ENCODE measurements at regions not wholly inside any gene's neighbourhood (a gene's known extent, or its start where the extent isn't known, plus 50 kb on each side); places are given as distances from the start of the nearest gene placed in this dataset.

DNA sequence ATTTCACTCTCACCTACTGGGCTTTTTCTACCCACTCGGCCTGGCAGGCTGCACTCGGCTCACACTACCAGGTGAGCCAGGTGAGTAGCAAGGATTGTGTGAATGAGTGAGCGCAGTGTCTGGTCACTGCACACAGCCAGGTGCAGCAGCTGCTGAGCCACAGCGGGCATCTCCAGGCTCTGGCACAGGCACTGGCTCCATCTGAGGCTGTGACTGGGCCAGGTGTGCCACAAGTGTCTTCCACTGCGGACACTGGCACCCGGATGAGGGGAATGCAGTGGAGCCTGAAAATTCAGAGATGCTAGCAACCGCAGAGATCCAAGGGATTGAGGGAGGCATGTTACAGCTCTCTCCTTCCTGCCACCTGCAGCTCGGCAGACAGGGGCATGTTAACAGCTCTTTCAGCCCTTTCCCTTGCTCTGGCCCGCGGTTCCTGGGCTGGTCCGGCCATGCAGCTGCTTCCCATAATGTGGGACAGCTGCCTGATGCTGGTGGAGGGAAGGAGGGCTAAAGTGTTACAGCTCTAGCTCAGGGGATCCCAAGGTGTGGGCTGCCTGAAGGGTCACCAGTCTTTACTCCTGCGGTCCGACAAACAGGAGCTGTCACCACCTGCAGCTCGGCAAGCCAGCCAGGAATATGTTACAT is 1038.3 kb downstream of the AMY1C start:
- no peak for DNase-seq (ENCODE audit: low spot score)
- H3K4me3 ChIP-seq, result no peak overlapping the region
- H3K27ac ChIP-seq, result no peak overlapping the region
- TF ChIP-seq, protein P1, sequence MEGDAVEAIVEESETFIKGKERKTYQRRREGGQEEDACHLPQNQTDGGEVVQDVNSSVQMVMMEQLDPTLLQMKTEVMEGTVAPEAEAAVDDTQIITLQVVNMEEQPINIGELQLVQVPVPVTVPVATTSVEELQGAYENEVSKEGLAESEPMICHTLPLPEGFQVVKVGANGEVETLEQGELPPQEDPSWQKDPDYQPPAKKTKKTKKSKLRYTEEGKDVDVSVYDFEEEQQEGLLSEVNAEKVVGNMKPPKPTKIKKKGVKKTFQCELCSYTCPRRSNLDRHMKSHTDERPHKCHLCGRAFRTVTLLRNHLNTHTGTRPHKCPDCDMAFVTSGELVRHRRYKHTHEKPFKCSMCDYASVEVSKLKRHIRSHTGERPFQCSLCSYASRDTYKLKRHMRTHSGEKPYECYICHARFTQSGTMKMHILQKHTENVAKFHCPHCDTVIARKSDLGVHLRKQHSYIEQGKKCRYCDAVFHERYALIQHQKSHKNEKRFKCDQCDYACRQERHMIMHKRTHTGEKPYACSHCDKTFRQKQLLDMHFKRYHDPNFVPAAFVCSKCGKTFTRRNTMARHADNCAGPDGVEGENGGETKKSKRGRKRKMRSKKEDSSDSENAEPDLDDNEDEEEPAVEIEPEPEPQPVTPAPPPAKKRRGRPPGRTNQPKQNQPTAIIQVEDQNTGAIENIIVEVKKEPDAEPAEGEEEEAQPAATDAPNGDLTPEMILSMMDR (IDR thresholded peaks at IDR 0.05), result no peak

- TF ChIP-seq, protein P1 (IDR thresholded peaks at IDR 0.05), result no peak
- DNase-seq (ENCODE audit: low spot score), result no peak
- H3K4me3 ChIP-seq, result no peak overlapping the region
- H3K27ac ChIP-seq, result no peak overlapping the region
Measured at GRCh38 chr1:104791030-104791429, 1041.3 kb downstream of the AMY1C start.

DNA sequence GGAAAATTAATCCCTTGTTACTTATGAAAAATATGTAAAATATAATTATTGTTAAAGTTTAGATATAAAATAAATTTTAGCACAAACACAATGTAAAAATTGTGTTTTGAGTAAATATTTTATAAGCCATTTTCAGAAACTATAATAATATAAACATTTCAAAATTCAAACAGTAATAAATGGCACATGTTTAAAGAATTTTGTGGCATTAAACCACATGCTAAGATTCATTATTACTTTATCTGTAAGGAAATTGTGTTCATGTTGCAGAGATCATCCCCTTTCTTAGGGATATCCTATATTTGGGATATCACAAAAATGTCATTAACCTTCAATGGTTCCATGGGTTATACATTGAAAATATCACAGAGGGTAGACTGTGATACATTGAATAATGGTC is 1044.3 kb downstream of the AMY1C start:
- Histone ChIP-seq H3K27ac (no peak overlapping the region), H3K4me3 (no peak overlapping the region)
- TF ChIP-seq, protein P1 (IDR thresholded peaks at IDR 0.05), result no peak
- no peak for DNase-seq (ENCODE audit: low spot score)

DNA sequence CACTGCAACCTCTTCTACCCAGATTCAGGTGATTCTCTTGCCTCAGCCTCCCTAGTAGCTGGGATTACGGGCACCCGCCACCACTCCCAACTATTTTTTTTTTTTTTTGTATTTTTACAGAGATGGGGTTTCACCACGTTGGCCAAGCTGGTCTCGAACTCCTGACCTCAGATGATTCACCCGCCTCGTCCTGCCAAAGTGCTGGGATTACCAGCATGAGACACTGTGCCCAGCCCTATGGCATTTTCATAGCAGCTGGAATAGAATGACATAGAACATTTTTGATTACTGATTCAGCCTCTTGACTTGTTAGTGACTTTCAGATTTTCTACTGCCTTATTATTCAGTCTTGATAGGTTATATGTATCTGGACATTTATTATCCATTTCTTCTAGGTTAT is 1046.2 kb downstream of the AMY1C start:
- no peak for DNase-seq (ENCODE audit: low spot score)
- H3K27ac ChIP-seq, result no peak overlapping the region
- H3K4me3 ChIP-seq, result no peak overlapping the region
- TF ChIP-seq, protein P1 (IDR thresholded peaks at IDR 0.05), result no peak

DNA sequence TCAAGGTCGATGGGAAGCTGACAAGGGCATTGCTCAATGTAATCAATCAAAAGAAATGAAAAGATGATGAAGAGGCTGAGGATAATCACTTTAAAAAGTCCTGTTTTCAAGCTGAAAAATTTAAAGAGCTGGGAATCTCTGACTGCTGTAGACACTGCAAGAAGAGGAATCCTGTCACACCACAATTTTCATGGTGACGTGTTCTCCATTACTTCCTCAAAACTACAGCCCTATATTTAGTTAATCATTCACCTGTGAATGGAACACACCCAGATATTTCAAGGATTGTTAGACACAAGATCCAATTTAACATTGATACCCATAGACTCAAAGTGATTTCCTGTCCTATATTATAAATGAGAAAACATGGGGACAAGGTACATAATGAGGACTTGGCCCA is 1048.3 kb downstream of the AMY1C start:
- no peak overlapping the region for H3K27ac ChIP-seq
- TF ChIP-seq, protein P1 (IDR thresholded peaks at IDR 0.05), result no peak
- H3K4me3 ChIP-seq, result no peak overlapping the region
- no peak for DNase-seq (ENCODE audit: low spot score)

DNA sequence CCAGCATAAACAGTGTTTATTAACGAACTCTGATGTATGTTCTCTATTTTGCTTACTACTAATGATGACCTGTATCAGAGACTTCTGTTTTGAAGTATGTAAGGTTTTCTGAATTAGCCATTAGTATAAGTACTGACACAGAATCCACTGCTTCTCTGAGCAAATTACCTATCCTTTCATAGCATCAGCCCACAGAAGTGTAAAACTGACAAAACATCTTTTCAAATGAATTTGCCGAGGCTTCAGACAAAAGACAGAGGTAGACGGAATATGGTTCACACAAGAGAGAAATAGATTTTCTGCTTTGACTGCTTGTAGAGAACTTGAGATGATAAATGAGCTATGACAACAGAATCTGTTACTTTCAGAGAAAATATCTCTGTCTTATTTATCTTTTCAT is 1051.6 kb downstream of the AMY1C start:
- TF ChIP-seq, protein P1 (IDR thresholded peaks at IDR 0.05), result no peak
- DNase-seq (ENCODE audit: low spot score), result no peak
- Histone ChIP-seq H3K4me3 (no peak overlapping the region), H3K27ac (no peak overlapping the region)

- Histone ChIP-seq H3K4me3 (no peak overlapping the region), H3K27ac (no peak overlapping the region)
- TF ChIP-seq, protein P1 (IDR thresholded peaks at IDR 0.05), result no peak
- DNase-seq (ENCODE audit: low spot score), result no peak
Measured at GRCh38 chr1:104804147-104804546, 1054.4 kb downstream of the AMY1C start.

Measured in coronary artery (tissue), 2 donors.